IMR-90 (cell line): ENCODE measurements at regions not wholly inside any gene's neighbourhood (a gene's known extent, or its start where the extent isn't known, plus 50 kb on each side); places are given as distances from the start of the nearest gene placed in this dataset.

ENCODE experiments used
- ATAC-seq: fragments of 200-7000 bp; cut with Tn5 transposase; 2 replicates; pipeline ENCODE4 v1.9.1; 2020; ENCODE audit warnings: low read depth, mild to moderate bottlenecking, moderate library complexity
- BruUV-seq: library from RNA; stranded (reverse); fragments of 400-500 nt; replicated peaks from 2 replicates; lab custom pipeline; 2021; lab: Mats Ljungman, UMichigan
- CTCF ChIA-PET: fragments of 300-600 bp; formaldehyde crosslinking; extraction: SDS; loops from one replicate; lab custom pipeline; 2021; ENCODE audit warnings: antibody characterized with exemption; lab: Yijun Ruan, JAX
- POLR2A ChIA-PET: fragments of 300-600 bp; sonication (Branson Sonifier 250); formaldehyde crosslinking; loops from one replicate; lab custom pipeline; 2022; ENCODE audit warnings: antibody characterized with exemption; ENCODE audit not compliant: unreplicated experiment; lab: Charles Lee
- DNase-seq: peaks from one replicate; pipeline ENCODE4 v3.0.0; 2013
- H2AFZ ChIP-seq: replicated peaks from 2 replicates; pipeline ENCODE3; 2013; ENCODE audit warnings: low read length, mild to moderate bottlenecking; ENCODE audit not compliant: poor library complexity
- H2AK5ac ChIP-seq: 2 replicates; pipeline ENCODE4 v1.6.1; 2013; ENCODE audit warnings: low read depth, low read length, inconsistent platforms
- H2AK9ac ChIP-seq: replicated peaks from 2 replicates; pipeline ENCODE3; 2013; ENCODE audit warnings: mild to moderate bottlenecking, low read depth, low read length, moderate library complexity; ENCODE audit not compliant: poor library complexity
- H2BK120ac ChIP-seq: 2 replicates; pipeline ENCODE4 v1.6.1; 2013; ENCODE audit warnings: low read depth, low read length, inconsistent platforms
- H2BK15ac ChIP-seq: 3 replicates; pipeline ENCODE4 v1.6.1; 2013; ENCODE audit warnings: low read depth, low read length, inconsistent platforms
- H2BK20ac ChIP-seq: 2 replicates; pipeline ENCODE4 v1.6.1; 2013; ENCODE audit warnings: low read depth, mild to moderate bottlenecking, inconsistent platforms, low read length, moderate library complexity
- H2BK5ac ChIP-seq: 2 replicates; pipeline ENCODE4 v1.6.1; 2013; ENCODE audit warnings: mild to moderate bottlenecking, low read depth, low read length, inconsistent platforms; ENCODE audit not compliant: poor library complexity, severe bottlenecking
- H3K14ac ChIP-seq: replicated peaks from 2 replicates; pipeline ENCODE4 v1.6.1; 2013; ENCODE audit warnings: low read depth, low read length, inconsistent platforms
- H3K18ac ChIP-seq: 2 replicates; pipeline ENCODE4 v1.6.1; 2013; ENCODE audit warnings: low read depth, low read length, control low read depth
- H3K23ac ChIP-seq: 2 replicates; pipeline ENCODE4 v1.6.1; 2013; ENCODE audit warnings: low read depth, low read length, inconsistent platforms
- H3K27ac ChIP-seq: 2 replicates; pipeline ENCODE4 v1.5.1; 2013; ENCODE audit warnings: mild to moderate bottlenecking, control low read depth, low read length; ENCODE audit not compliant: insufficient read depth
- H3K27me3 ChIP-seq: 2 replicates; pipeline ENCODE4 v1.6.1; 2013; ENCODE audit warnings: low read length; ENCODE audit not compliant: control insufficient read depth, insufficient read depth
- H3K36me3 ChIP-seq: 2 replicates; pipeline ENCODE4 v1.6.1; 2013; ENCODE audit warnings: low read length, mixed read lengths; ENCODE audit not compliant: control insufficient read depth, insufficient read depth
- H3K4ac ChIP-seq: 2 replicates; pipeline ENCODE4 v1.6.1; 2013; ENCODE audit warnings: low read depth, low read length, inconsistent platforms
- H3K4me1 ChIP-seq: 2 replicates; pipeline ENCODE4 v1.6.1; 2013; ENCODE audit warnings: low read length, mixed read lengths; ENCODE audit not compliant: control insufficient read depth, insufficient read depth
- H3K4me2 ChIP-seq: 2 replicates; pipeline ENCODE4 v1.6.1; 2013; ENCODE audit warnings: low read depth, mild to moderate bottlenecking, control low read depth, low read length, moderate library complexity
- H3K4me3 ChIP-seq: 2 replicates; pipeline ENCODE4 v1.5.1; 2013; ENCODE audit warnings: low read depth, mild to moderate bottlenecking, control low read depth, low read length, moderate library complexity; ENCODE audit not compliant: insufficient read depth
- H3K56ac ChIP-seq: 2 replicates; pipeline ENCODE4 v1.6.1; 2013; ENCODE audit warnings: low read length, inconsistent platforms; ENCODE audit not compliant: insufficient read depth; ENCODE audit errors: extremely low read depth
- H3K79me1 ChIP-seq, 2 experiments: 2 replicates each; pipeline ENCODE4 v1.6.1; 2013; ENCODE audit warnings: low read length in 2 of 2, inconsistent platforms in 1 of 2, low read depth in 1 of 2
- H3K9ac ChIP-seq: 2 replicates; pipeline ENCODE4 v1.6.1; 2013; ENCODE audit warnings: low read depth, low read length, control low read depth
- H3K9me1 ChIP-seq: 2 replicates; pipeline ENCODE4 v1.6.1; 2013; ENCODE audit warnings: low read length, inconsistent platforms; ENCODE audit not compliant: insufficient read depth
- H3K9me3 ChIP-seq: 2 replicates; pipeline ENCODE4 v1.6.1; 2013; ENCODE audit warnings: low read length; ENCODE audit not compliant: control insufficient read depth, insufficient read depth
- H4K20me1 ChIP-seq: 2 replicates; pipeline ENCODE4 v1.6.1; 2013; ENCODE audit warnings: low read length, inconsistent platforms; ENCODE audit not compliant: insufficient read depth
- H4K5ac ChIP-seq: 2 replicates; pipeline ENCODE4 v1.6.1; 2013; ENCODE audit warnings: mild to moderate bottlenecking, low read depth, low read length, control low read depth
- H4K8ac ChIP-seq, 2 experiments: 2 replicates each; pipeline ENCODE4 v1.6.1; 2013; ENCODE audit warnings: low read depth in 2 of 2, low read length in 2 of 2, control low read depth in 1 of 2, inconsistent platforms in 1 of 2
- H4K91ac ChIP-seq: 2 replicates; pipeline ENCODE4 v1.6.1; 2013; ENCODE audit warnings: low read depth, low read length, inconsistent platforms; ENCODE audit not compliant: insufficient read depth
- CEBPB ChIP-seq: IDR thresholded peaks from 2 replicates; pipeline ENCODE4 v1.6.1; 2012; ENCODE audit warnings: low read depth, low read length, improper control_type of control experiment
- FOS ChIP-seq: fragments of 150-350 bp; IDR thresholded peaks from 2 replicates; pipeline ENCODE4 v1.6.1; 2016; ENCODE audit warnings: low read depth, low read length
- dilution Hi-C: fragments of 300-500 bp; cut with HindIII; formaldehyde crosslinking; loops from one replicate; pipeline ENCODE4 v1.14.3; 2018; ENCODE audit warnings: low sequenced_read_pairs; ENCODE audit not compliant: unreplicated experiment
- in situ Hi-C: fragments of 300-500 bp; cut with MboI; formaldehyde crosslinking; loops from 3 replicates; pipeline ENCODE4 v1.14.3; 2019; ENCODE audit warnings: low sequenced_read_pairs, inconsistent platforms, mixed read lengths
- intact Hi-C: fragments of 100-400 bp; cut with micrococcal nuclease; formaldehyde crosslinking; loops from 2 replicates; pipeline ENCODE4 v1.10.0; 2022

DNA sequence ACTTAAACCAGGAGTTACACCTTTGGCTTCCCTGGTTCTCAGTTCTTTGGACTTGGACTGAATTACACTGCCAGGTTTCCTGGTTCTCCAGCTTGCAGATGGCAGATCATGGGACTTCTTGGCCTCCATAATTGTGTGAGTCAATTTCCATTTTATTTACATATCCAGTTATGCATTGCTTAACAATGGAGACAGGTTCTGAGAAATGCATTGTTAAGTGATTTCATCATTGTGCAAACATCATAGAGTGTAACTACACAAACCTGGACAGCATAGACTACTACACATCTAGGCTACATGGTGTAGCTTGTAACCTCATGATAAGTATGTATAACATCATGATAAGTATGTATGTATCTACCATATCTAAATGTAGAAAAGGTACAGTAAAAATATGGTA lies 276.1 kb upstream of the BTG1 start:
- no peak overlapping the region for H4K91ac ChIP-seq
- no peak overlapping the region for H2BK20ac ChIP-seq
- no peak overlapping the region for H2AK9ac ChIP-seq
- H3K9me1 ChIP-seq = no peaks in the 10 kb centered on the region
- no peak overlapping the region for H2BK15ac ChIP-seq
- in situ Hi-C loops (no loop called here), intact Hi-C loops (no loop called here), dilution Hi-C loops (no loop called here)
- POLR2A ChIA-PET = no interaction called here
- H2BK5ac ChIP-seq = no peak overlapping the region
- ATAC-seq (no peak), DNase-seq (peak; percentile 71)
- H3K56ac ChIP-seq = no peak overlapping the region
- no peak overlapping the region for H2AK5ac ChIP-seq
- H3K4ac ChIP-seq = no peak overlapping the region
- H3K9me3 ChIP-seq = no peaks in the 10 kb centered on the region
- BruUV-seq = no TSS peak
- no peaks in the 10 kb centered on the region for H4K20me1 ChIP-seq
- H3K79me1 ChIP-seq = no peaks in the 10 kb centered on the region
- no peaks in the 10 kb centered on the region for H3K27me3 ChIP-seq
- H3K36me3 ChIP-seq = no peaks in the 10 kb centered on the region
- no peak overlapping the region for H3K9ac ChIP-seq
- no peak overlapping the region for H2BK120ac ChIP-seq
- no peaks in the 10 kb centered on the region for H3K4me1 ChIP-seq
- CTCF ChIA-PET = interaction anchor here (1.4 kb wide), 1 partner anchor 24 kb away, joined by 3 read pairs; no protein-coding TSS in a partner anchor
- H3K18ac ChIP-seq = no peak overlapping the region
- H3K4me2 ChIP-seq = no peak overlapping the region
- H4K5ac ChIP-seq = peak overlapping the region; percentile 11; the same call in 1 of the 2 replicates
- no peak overlapping the region for H3K23ac ChIP-seq
- H2AFZ ChIP-seq = no peak overlapping the region
- no peak overlapping the region; the same call in 1 of the 2 replicates for H3K14ac ChIP-seq
- TF ChIP-seq CEBPB = peak; percentile 57
- no peak for TF ChIP-seq FOS
- no peak overlapping the region for H3K4me3 ChIP-seq
- H3K27ac ChIP-seq = no peak overlapping the region
- H4K8ac ChIP-seq = no peak overlapping the region
